Uterus (tissue), 3 donors: ENCODE measurements at regions not wholly inside any gene's neighbourhood (a gene's known extent, or its start where the extent isn't known, plus 50 kb on each side); places are given as distances from the start of the nearest gene placed in this dataset.

Source experiments
- DNase-seq, 2 donors: peaks; one replicate each; pipeline ENCODE4 v3.0.0-alpha.2; 2019 to 2020
- H3K27ac ChIP-seq, 2 donors: fragments of 200-600 bp; sonication (generic); 1 replicate in 1 of 2; 2 replicates in 1 of 2; pipeline ENCODE4 v1.5.1; 2016 to 2018
- H3K27me3 ChIP-seq, 2 donors: fragments of 200-600 bp; sonication (generic); one replicate each; pipeline ENCODE4 v1.5.1; 2018 to 2019; ENCODE audit warnings: control low read depth in 1 of 2
- H3K36me3 ChIP-seq, 2 donors: fragments of 200-600 bp; sonication (generic); one replicate each; pipeline ENCODE4 v1.5.1; 2019; ENCODE audit warnings: control low read depth in 1 of 2
- H3K4me1 ChIP-seq, 2 donors: fragments of 200-600 bp; sonication (generic); one replicate each; pipeline ENCODE4 v1.5.1; 2018 to 2019; ENCODE audit warnings: control low read depth in 1 of 2
- H3K4me3 ChIP-seq, 2 donors: fragments of 200-600 bp; sonication (generic); 1 replicate in 1 of 2; 2 replicates in 1 of 2; pipeline ENCODE4 v1.5.1; 2018 to 2019; ENCODE audit warnings: mild to moderate bottlenecking in 1 of 2
- H3K9me3 ChIP-seq, 2 donors: fragments of 200-600 bp; sonication (generic); one replicate each; pipeline ENCODE4 v1.5.1; 2019; ENCODE audit warnings: control low read depth in 1 of 2
- POLR2A ChIP-seq, 2 donors: fragments of 450-650 bp; IDR thresholded peaks; one replicate each; pipeline ENCODE4 v1.6.1; 2016; ENCODE audit warnings: antibody characterized with exemption in 2 of 2, mild to moderate bottlenecking in 1 of 2, moderate library complexity in 1 of 2
- intact Hi-C: fragments of 100-400 bp; cut with DNase I; formaldehyde crosslinking; loops from one replicate; pipeline ENCODE4 v1.15.1; 2023; ENCODE audit warnings: low total_unique reads
- TF ChIP-seq, protein P1 (sequence below), 4 experiments: fragments of 200-600 bp in 2 of 4; fragments of 450-650 bp in 2 of 4; sonication (generic) in 2 of 4; IDR thresholded peaks; one replicate each; pipeline ENCODE4 v1.5.1; 2016 to 2019; ENCODE audit warnings: antibody characterized with exemption in 4 of 4, mild to moderate bottlenecking in 2 of 4, moderate library complexity in 1 of 4
- donor health status: DM: yes; HTN: yes; CAD: no.

DNA sequence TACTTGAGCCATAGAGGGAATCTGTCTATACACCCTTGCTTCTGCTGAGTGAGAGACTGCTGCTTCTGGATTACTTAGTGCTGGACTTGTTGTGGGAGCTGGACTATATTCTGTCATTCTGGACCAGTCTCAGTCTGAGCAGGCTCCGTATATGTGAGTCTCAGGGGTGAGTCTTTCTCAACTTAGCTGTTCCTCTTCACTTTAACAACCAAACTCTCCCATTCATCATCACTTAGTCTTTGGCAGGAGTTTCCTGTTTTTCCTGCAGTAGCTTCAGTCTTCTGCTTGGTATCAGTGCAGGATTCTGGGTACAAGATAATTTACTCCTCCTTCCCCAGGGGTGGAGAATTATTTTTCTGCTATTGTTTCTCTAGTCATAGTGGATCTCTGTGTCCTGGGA lies 779.5 kb downstream of the METTL15 start:
- intact Hi-C loops, result no loop called here
- no peaks in the 10 kb centered on the region for H3K27me3 ChIP-seq
- H3K27ac ChIP-seq, result no peak overlapping the region
- no peaks in the 10 kb centered on the region for H3K4me1 ChIP-seq
- no peaks in the 10 kb centered on the region for H3K36me3 ChIP-seq
- H3K9me3 ChIP-seq, result no peaks in the 10 kb centered on the region
- H3K4me3 ChIP-seq, result no peak overlapping the region
- TF ChIP-seq, protein P1, sequence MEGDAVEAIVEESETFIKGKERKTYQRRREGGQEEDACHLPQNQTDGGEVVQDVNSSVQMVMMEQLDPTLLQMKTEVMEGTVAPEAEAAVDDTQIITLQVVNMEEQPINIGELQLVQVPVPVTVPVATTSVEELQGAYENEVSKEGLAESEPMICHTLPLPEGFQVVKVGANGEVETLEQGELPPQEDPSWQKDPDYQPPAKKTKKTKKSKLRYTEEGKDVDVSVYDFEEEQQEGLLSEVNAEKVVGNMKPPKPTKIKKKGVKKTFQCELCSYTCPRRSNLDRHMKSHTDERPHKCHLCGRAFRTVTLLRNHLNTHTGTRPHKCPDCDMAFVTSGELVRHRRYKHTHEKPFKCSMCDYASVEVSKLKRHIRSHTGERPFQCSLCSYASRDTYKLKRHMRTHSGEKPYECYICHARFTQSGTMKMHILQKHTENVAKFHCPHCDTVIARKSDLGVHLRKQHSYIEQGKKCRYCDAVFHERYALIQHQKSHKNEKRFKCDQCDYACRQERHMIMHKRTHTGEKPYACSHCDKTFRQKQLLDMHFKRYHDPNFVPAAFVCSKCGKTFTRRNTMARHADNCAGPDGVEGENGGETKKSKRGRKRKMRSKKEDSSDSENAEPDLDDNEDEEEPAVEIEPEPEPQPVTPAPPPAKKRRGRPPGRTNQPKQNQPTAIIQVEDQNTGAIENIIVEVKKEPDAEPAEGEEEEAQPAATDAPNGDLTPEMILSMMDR (IDR thresholded peaks at IDR 0.05), result no peak
- TF ChIP-seq POLR2A (IDR thresholded peaks at IDR 0.05), result no peak
- DNase-seq, result no peak

DNA sequence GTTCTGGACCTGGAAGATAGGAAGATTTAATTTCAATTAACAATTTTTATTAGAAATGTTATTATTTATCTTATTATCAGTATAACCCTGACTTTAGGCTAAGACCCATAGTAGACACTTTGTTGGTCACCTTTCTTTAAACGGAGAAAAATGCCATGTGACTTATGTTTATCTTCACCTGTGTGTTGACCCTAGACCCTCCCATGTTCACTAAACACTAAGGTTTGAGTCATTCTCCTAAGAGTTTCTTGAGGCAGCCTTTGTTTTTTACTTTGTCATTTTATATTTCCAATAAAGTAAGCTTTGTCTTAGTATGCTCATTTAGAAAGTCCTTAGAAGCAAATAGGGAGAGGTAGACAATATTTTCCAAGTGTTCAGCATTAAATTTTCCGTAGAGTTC lies 771.7 kb downstream of the METTL15 start:
- no peaks in the 10 kb centered on the region for H3K27me3 ChIP-seq
- intact Hi-C loops, result no loop called here
- no peak for TF ChIP-seq POLR2A (IDR thresholded peaks at IDR 0.05)
- TF ChIP-seq, protein P1 (IDR thresholded peaks at IDR 0.05), result no peak
- H3K4me3 ChIP-seq, result no peak overlapping the region
- no peaks in the 10 kb centered on the region for H3K4me1 ChIP-seq
- DNase-seq, result no peak
- H3K36me3 ChIP-seq, result no peaks in the 10 kb centered on the region
- H3K9me3 ChIP-seq, result no peaks in the 10 kb centered on the region
- H3K27ac ChIP-seq, result no peak overlapping the region

- Histone ChIP-seq H3K36me3 (no peaks in the 10 kb centered on the region), H3K27me3 (no peaks in the 10 kb centered on the region), H3K4me3 (no peak overlapping the region), H3K9me3 (no peaks in the 10 kb centered on the region), H3K4me1 (no peaks in the 10 kb centered on the region), H3K27ac (no peak overlapping the region)
- DNase-seq, result no peak
- no peak for TF ChIP-seq POLR2A (IDR thresholded peaks at IDR 0.05)
- TF ChIP-seq, protein P1 (IDR thresholded peaks at IDR 0.05), result no peak
- intact Hi-C loops, result no loop called here
Observed at GRCh38 chr11:28878025-28878424, 769.8 kb downstream of the METTL15 start.

DNA sequence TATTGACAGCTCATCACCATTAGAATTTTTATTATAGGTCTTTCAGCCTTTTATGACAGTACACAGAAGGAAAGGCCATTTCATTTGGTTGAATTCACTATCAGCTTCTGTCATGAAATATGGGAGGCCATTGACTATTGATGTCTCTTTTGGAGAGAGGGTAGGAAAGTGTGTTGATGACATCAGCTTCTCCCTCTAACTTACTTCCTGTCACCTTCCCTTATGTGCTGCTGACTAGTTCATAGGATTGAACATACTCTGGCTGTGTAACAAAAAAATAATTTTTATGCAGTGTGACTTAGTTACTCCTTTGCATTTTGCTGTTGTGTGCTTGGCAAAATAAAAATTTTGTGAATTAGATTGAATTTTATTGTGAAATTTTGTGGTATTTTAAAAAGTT lies 769.2 kb downstream of the METTL15 start:
- intact Hi-C loops, result no loop called here

GRCh38 chr11:28874706-28875105 lies 766.5 kb downstream of the METTL15 start:
- intact Hi-C loops, result no loop called here
- Histone ChIP-seq H3K4me1 (no peaks in the 10 kb centered on the region), H3K9me3 (no peaks in the 10 kb centered on the region), H3K27ac (no peak overlapping the region), H3K4me3 (no peak overlapping the region), H3K36me3 (no peaks in the 10 kb centered on the region), H3K27me3 (no peaks in the 10 kb centered on the region)
- TF ChIP-seq POLR2A (IDR thresholded peaks at IDR 0.05), result no peak
- TF ChIP-seq, protein P1 (IDR thresholded peaks at IDR 0.05), result no peak
- no peak for DNase-seq

More for the DNA sequence above, 769.2 kb downstream of the METTL15 start:
- TF ChIP-seq POLR2A (IDR thresholded peaks at IDR 0.05), result no peak
- TF ChIP-seq, protein P1 (IDR thresholded peaks at IDR 0.05), result no peak
- H3K4me1 ChIP-seq, result no peaks in the 10 kb centered on the region
- H3K9me3 ChIP-seq, result no peaks in the 10 kb centered on the region
- no peaks in the 10 kb centered on the region for H3K36me3 ChIP-seq
- no peak for DNase-seq
- H3K27ac ChIP-seq, result no peak overlapping the region
- H3K27me3 ChIP-seq, result no peaks in the 10 kb centered on the region
- no peak overlapping the region for H3K4me3 ChIP-seq
